ENCODE measurements at regions not wholly inside any gene's neighbourhood (a gene's known extent, or its start where the extent isn't known, plus 50 kb on each side); places are given as distances from the start of the nearest gene placed in this dataset.

GRCh38 chr5:87831499-87831898 is 418.8 kb upstream of the CCNH start:
- in situ Hi-C loops (cut with HindIII; ENCODE audit: low sequenced_read_pairs) = no loop called here
- TF ChIP-seq, protein P1, sequence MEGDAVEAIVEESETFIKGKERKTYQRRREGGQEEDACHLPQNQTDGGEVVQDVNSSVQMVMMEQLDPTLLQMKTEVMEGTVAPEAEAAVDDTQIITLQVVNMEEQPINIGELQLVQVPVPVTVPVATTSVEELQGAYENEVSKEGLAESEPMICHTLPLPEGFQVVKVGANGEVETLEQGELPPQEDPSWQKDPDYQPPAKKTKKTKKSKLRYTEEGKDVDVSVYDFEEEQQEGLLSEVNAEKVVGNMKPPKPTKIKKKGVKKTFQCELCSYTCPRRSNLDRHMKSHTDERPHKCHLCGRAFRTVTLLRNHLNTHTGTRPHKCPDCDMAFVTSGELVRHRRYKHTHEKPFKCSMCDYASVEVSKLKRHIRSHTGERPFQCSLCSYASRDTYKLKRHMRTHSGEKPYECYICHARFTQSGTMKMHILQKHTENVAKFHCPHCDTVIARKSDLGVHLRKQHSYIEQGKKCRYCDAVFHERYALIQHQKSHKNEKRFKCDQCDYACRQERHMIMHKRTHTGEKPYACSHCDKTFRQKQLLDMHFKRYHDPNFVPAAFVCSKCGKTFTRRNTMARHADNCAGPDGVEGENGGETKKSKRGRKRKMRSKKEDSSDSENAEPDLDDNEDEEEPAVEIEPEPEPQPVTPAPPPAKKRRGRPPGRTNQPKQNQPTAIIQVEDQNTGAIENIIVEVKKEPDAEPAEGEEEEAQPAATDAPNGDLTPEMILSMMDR (IDR thresholded peaks at IDR 0.05; ENCODE audit: low read depth, low read length, missing control alignments) = no peak
- no peak for DNase-seq (ENCODE audit: low read depth)
- H3K4me3 ChIP-seq (ENCODE audit: low read depth, low read length) = no peak overlapping the region

GRCh38 chr5:87829217-87829551 is 416.5 kb upstream of the CCNH start:
- TF ChIP-seq, protein P1 (IDR thresholded peaks at IDR 0.05; ENCODE audit: low read depth, low read length, missing control alignments) = no peak
- peak; percentile 98 for DNase-seq (ENCODE audit: low read depth)
- H3K4me3 ChIP-seq (ENCODE audit: low read depth, low read length) = no peak overlapping the region
- in situ Hi-C loops (cut with HindIII; ENCODE audit: low sequenced_read_pairs) = no loop called here

GRCh38 chr5:87828545-87829216 is 416.0 kb upstream of the CCNH start:
- no peak overlapping the region for H3K4me3 ChIP-seq (ENCODE audit: low read depth, low read length)
- no peak for DNase-seq (ENCODE audit: low read depth)
- in situ Hi-C loops (cut with HindIII; ENCODE audit: low sequenced_read_pairs) = no loop called here
- TF ChIP-seq, protein P1 (IDR thresholded peaks at IDR 0.05; ENCODE audit: low read depth, low read length, missing control alignments) = no peak

GRCh38 chr5:87827539-87827938 is 414.8 kb upstream of the CCNH start:
- H3K4me3 ChIP-seq (ENCODE audit: low read depth, low read length) = no peak overlapping the region
- TF ChIP-seq, protein P1 (IDR thresholded peaks at IDR 0.05; ENCODE audit: low read depth, low read length, missing control alignments) = no peak
- DNase-seq (ENCODE audit: low read depth) = peak; percentile 57
- in situ Hi-C loops (cut with HindIII; ENCODE audit: low sequenced_read_pairs) = no loop called here

DNA sequence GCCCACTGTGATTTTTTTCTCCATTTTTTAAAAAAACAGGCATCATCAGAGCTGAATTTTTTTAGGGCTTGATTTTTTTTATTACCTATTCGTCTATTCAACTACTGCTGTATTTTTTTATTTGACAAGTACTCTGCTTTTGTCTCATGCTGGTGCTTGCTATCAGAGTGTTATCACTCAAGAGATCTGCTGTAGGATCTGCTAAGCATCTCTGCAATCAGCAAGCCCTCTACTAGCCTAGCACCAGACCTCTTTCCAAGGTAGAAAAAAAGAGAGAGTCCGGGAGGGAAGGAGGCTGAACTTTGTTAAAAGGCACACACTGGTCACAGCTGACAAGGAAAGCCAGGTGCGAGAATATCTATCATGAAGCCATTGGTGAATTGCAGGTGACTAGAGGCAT is 413.8 kb upstream of the CCNH start:
- H3K4me3 ChIP-seq (ENCODE audit: low read depth, low read length) = no peak overlapping the region
- TF ChIP-seq, protein P1 (IDR thresholded peaks at IDR 0.05; ENCODE audit: low read depth, low read length, missing control alignments) = no peak
- in situ Hi-C loops (cut with HindIII; ENCODE audit: low sequenced_read_pairs) = no loop called here
- DNase-seq (ENCODE audit: low read depth) = no peak

GRCh38 chr5:87825583-87825982 is 412.9 kb upstream of the CCNH start:
- in situ Hi-C loops (cut with HindIII; ENCODE audit: low sequenced_read_pairs) = no loop called here

More at GRCh38 chr5:87825583-87825982, 412.9 kb upstream of the CCNH start:
- no peak for DNase-seq (ENCODE audit: low read depth)
- TF ChIP-seq, protein P1 (IDR thresholded peaks at IDR 0.05; ENCODE audit: low read depth, low read length, missing control alignments) = no peak
- H3K4me3 ChIP-seq (ENCODE audit: low read depth, low read length) = no peak overlapping the region

Data from astrocyte of the cerebellum (primary cell).